ENCODE measurements at regions not wholly inside any gene's neighbourhood (a gene's known extent, or its start where the extent isn't known, plus 50 kb on each side); places are given as distances from the start of the nearest gene placed in this dataset.

DNA sequence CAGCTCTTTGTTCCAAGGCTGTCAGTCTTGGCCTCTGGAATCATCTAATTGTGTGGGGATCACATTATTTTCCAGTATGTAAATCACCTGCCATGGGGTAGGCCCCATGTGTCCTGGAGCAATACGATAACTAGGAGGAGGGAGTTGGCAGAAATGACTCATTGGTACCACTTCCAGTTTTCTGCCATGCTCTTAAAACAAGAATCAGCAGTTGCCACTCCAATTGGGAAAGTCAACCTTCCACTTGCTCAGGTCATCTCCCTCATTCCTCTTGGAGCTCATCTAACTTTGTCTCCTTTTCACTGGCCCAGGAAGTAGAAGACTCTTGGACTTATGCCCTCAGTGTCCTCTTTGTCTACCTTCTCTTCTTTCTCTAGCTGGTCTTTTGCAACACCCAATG lies 487.0 kb downstream of the SLC4A3 start:
- no peak for DNase-seq (ENCODE audit: extremely low read depth, low read depth)
- no peak overlapping the region for H3K4me3 ChIP-seq (replicated peaks; ENCODE audit: low read depth, low read length)
- no peak for TF ChIP-seq CTCF (IDR thresholded peaks at IDR 0.05; ENCODE audit: low read depth, low read length, missing control alignments)

DNA sequence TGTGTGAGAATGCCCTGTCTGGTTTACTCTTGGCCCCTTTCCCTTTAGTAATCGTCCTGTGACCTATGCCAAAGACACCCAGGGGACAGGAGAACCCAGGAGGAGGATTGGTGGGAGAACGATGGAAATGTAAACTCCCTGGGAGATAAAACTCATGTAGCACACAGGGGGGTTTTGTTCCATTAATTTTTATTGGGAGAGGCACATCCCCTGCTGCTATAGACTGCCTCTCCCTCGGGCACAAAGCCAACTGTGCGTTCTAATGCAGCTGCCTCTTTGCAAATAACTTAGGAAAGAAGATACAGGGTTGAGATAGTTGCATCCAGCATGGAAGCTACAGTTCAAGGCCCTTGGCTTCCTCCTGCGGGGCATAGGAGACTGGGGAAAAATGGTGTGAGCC lies 489.6 kb downstream of the SLC4A3 start:
- DNase-seq (ENCODE audit: extremely low read depth, low read depth): no peak
- no peak overlapping the region for H3K4me3 ChIP-seq (replicated peaks; ENCODE audit: low read depth, low read length)
- no peak for TF ChIP-seq CTCF (IDR thresholded peaks at IDR 0.05; ENCODE audit: low read depth, low read length, missing control alignments)

DNA sequence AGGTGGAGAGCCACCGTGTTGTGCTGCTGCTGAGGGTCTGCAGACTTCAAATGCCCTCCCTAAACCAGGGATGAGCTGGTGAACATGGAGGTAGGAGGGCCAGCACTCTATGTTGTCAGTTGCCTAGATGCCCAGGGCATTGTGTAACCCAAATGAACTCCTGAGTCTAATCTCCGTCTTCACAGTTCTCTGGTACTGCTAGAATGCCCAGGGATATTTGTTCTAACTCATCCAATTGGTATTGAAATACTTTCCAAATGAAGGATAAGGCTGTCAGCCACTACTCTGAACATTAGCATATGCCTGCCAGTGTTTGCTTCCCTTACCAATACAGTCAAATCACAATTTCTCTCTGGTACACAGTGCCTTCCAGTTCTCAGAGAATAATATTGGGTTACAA lies 492.6 kb downstream of the SLC4A3 start:
- no peak for TF ChIP-seq CTCF (IDR thresholded peaks at IDR 0.05; ENCODE audit: low read depth, low read length, missing control alignments)
- no peak overlapping the region for H3K4me3 ChIP-seq (replicated peaks; ENCODE audit: low read depth, low read length)
- DNase-seq (ENCODE audit: extremely low read depth, low read depth): no peak

GRCh38 chr2:220123751-220124150 lies 496.3 kb downstream of the SLC4A3 start:
- no peak overlapping the region for H3K4me3 ChIP-seq (replicated peaks; ENCODE audit: low read depth, low read length)
- no peak for TF ChIP-seq CTCF (IDR thresholded peaks at IDR 0.05; ENCODE audit: low read depth, low read length, missing control alignments)
- no peak for DNase-seq (ENCODE audit: extremely low read depth, low read depth)

DNA sequence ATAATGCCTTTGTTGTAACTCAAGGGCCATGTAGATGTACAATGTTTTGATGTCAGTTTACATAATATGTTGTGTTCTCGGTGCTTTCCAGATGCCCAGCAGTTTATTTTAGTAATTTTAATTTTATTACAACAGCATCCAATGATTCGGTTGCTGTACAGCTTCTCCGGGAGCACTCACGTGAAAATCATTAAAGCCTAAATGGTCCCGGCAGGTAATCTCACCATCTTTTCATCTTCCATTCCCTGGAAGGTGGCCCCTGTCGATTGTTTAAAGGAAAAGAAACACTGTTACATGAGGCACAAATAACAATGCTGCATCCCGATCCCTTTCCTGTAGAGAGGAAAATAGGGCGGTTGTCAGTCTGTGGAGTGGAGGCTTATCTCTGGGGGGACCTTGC lies 498.1 kb downstream of the SLC4A3 start:
- DNase-seq (ENCODE audit: extremely low read depth, low read depth): no peak
- TF ChIP-seq CTCF (IDR thresholded peaks at IDR 0.05; ENCODE audit: low read depth, low read length, missing control alignments): no peak
- no peak overlapping the region for H3K4me3 ChIP-seq (replicated peaks; ENCODE audit: low read depth, low read length)

DNA sequence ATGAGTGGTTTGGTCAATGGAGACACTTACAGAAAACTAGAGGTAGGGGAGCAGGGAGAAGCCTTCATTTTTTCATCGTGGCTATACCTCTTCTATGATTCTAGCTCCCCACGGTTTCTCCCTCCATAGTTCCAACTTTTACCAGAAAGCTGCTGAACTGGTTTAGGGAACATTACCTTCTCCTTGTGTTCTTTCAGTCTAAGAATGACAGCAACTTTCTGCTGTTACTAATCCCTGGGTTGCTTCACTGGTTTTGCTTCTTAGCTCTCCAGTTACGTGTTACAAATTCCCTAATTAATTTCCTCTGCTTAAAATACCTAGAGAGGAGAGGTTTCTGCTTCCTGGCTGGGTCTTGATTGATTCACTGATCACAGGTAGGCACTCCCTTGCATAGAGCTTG lies 499.9 kb downstream of the SLC4A3 start:
- TF ChIP-seq CTCF (IDR thresholded peaks at IDR 0.05; ENCODE audit: low read depth, low read length, missing control alignments): no peak
- H3K4me3 ChIP-seq (replicated peaks; ENCODE audit: low read depth, low read length): no peak overlapping the region
- no peak for DNase-seq (ENCODE audit: extremely low read depth, low read depth)

- no peak for TF ChIP-seq CTCF (IDR thresholded peaks at IDR 0.05; ENCODE audit: low read depth, low read length, missing control alignments)
- no peak for DNase-seq (ENCODE audit: extremely low read depth, low read depth)
- H3K4me3 ChIP-seq (replicated peaks; ENCODE audit: low read depth, low read length): no peak overlapping the region
Measured at GRCh38 chr2:220127876-220128275, 500.4 kb downstream of the SLC4A3 start.

Data from HFF-Myc (cell line).